ENCODE measurements at regions not wholly inside any gene's neighbourhood (a gene's known extent, or its start where the extent isn't known, plus 50 kb on each side); places are given as distances from the start of the nearest gene placed in this dataset.

DNA sequence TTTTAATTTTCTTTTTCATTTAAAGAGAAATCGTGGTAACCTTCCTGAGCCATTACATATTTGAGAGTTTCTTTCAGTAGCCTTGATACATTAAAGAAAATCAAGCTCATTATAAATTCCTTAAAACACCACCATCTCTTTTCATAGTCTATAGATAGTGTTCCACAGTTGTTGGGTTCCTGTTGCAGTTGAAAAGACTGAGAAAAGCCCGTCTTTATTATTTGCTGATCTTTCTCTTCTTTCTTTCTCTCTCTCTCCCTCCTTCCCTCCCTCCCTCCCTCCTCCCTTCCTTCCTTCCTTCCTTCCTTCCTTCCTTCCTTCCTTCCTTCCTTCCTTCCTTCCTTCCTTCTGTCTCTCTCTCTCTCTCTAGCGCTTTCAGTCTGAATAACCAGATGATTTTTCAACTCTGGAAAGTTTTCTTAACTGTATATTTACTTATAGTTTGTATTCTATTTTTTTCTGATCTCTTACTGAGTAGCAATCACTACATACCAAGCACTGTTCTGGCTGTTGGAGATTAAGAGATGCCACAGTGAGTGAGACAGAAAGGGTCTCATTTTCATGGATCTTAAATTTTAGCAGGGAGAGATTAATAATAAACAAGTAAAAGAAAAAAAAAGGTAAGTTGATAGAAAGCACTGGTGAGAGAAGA, 157.5 kb downstream of the TINAG start:
- TF ChIP-seq, protein P1, sequence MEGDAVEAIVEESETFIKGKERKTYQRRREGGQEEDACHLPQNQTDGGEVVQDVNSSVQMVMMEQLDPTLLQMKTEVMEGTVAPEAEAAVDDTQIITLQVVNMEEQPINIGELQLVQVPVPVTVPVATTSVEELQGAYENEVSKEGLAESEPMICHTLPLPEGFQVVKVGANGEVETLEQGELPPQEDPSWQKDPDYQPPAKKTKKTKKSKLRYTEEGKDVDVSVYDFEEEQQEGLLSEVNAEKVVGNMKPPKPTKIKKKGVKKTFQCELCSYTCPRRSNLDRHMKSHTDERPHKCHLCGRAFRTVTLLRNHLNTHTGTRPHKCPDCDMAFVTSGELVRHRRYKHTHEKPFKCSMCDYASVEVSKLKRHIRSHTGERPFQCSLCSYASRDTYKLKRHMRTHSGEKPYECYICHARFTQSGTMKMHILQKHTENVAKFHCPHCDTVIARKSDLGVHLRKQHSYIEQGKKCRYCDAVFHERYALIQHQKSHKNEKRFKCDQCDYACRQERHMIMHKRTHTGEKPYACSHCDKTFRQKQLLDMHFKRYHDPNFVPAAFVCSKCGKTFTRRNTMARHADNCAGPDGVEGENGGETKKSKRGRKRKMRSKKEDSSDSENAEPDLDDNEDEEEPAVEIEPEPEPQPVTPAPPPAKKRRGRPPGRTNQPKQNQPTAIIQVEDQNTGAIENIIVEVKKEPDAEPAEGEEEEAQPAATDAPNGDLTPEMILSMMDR (IDR thresholded peaks at IDR 0.05; ENCODE audit: low read depth, low read length): no peak

DNA sequence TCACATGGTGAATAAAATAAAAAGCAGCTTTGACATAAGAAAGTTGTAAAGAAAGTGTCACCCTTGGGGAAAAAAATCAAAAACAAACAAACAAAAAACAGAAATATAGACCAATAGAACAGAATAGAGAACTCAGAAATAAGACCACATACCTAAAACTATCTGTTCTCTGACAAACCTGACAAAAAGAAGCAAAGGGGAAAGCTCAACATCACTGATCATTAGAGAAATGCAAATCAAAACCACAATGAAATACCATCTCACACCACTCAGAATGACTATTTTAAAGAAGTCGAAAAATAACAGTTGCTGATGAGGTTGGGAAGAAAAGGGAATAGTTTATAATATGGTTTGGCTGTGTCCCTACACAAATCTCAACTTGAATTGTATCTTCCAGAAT, 159.1 kb downstream of the TINAG start:
- DNase-seq (ENCODE audit: extremely low read depth, low read depth): no peak
- TF ChIP-seq, protein P1 (IDR thresholded peaks at IDR 0.05; ENCODE audit: low read depth, low read length): no peak

More for the DNA sequence above, 157.5 kb downstream of the TINAG start:
- DNase-seq (ENCODE audit: extremely low read depth, low read depth): no peak

DNA sequence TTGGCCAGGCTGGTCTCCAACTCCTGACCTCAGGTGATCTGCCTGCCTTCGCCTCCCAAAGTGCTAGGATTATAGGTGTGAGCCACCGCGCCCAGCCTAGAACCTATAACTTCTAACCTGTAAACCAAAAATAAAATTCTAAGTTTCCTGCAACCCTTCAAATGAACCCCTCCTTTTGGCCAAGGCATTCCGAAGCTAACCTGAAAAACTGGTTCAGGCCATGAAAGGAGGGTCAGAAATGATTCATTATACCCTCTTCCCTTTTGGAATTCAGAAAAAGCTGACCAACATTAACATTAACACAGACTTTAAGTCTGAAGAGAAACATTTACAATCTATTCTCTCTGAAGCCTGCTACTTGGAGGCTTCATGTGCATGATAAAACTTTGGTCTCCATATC, 165.1 kb downstream of the TINAG start:
- no peak for DNase-seq (ENCODE audit: extremely low read depth, low read depth)
- TF ChIP-seq, protein P1 (IDR thresholded peaks at IDR 0.05; ENCODE audit: low read depth, low read length): no peak

DNA sequence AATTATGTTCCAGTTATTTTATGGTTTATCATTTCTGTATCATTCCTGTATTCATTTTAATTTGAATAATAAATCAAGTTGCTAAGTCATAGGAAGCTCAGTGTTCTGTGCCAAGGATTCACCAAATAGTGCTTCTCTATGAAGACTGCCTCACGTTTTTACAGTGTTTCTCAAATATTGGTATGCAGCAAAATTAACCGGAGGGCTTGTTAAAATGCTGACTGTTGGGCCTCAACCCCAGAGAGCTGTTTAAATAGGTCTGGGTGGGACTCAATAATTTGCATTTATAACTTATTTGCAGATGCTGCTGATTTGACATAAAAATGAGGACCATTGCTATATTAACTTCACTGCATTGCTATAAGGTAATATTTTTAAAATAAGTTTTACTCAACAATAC, 166.7 kb downstream of the TINAG start:
- TF ChIP-seq, protein P1 (IDR thresholded peaks at IDR 0.05; ENCODE audit: low read depth, low read length): no peak
- no peak for DNase-seq (ENCODE audit: extremely low read depth, low read depth)

DNA sequence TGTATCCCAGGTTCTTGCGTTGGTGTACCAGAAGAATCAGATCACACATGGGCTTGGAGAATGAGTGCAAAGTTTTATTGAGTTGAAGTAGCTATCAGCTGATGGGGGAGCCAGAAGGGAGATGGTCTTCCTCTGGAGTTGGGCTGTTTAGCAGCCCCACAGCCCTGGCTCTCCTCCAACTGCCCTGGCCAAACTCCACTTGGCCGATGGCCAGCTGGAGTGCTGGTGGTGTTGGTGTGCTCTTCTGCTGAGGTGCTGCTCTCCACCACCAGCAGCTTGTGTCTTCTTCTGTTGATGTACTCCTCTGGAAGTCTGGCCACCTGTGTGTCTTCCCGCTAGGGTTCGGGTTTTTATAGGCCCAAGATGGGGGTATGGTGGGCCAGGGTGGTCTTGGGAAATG, 172.8 kb downstream of the TINAG start:
- DNase-seq (ENCODE audit: extremely low read depth, low read depth): no peak
- TF ChIP-seq, protein P1 (IDR thresholded peaks at IDR 0.05; ENCODE audit: low read depth, low read length): no peak

DNA sequence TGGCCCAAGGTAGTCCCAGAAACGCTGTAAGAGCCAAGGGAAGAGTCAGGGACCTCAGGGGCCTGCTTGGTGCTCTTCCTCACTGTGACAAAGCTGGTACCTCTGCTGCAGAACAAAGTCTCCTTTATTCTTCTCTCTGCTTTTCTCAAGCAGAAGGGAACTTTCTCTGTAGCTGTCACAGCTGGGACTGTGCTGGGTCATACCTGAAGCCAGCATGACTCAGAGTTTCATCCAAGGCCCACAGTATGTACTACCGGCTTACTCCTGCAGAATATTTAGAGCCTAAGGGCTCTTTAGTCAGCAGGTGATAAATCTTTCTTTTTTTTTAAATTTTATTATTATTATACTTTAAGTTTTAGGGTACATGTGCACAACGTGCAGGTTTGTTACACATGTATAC, 183.2 kb downstream of the TINAG start:
- TF ChIP-seq, protein P1 (IDR thresholded peaks at IDR 0.05; ENCODE audit: low read depth, low read length): no peak
- DNase-seq (ENCODE audit: extremely low read depth, low read depth): no peak

DNA sequence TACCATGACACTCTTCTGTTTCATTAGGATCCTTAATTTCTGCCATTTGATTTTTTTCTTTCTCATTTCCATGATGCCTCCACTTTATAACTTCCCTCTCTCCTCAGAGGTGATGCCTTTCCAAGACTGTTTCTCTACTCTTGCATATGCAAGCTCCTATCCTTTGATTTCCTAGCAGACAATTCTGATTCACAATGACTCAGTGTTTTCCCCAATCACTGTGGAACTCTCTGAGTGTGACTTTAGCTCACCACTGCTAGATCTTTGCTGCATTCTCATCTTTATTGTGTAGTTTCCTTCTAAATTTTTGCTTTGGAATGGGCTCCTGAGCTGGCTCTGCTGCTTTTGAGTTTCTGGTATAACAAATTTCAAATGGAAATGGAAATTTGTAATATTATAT, 184.9 kb downstream of the TINAG start:
- TF ChIP-seq, protein P1 (IDR thresholded peaks at IDR 0.05; ENCODE audit: low read depth, low read length): no peak
- peak; percentile 34 for DNase-seq (ENCODE audit: extremely low read depth, low read depth)
